KMS-11 (cell line): ENCODE measurements at regions not wholly inside any gene's neighbourhood (a gene's known extent, or its start where the extent isn't known, plus 50 kb on each side); places are given as distances from the start of the nearest gene placed in this dataset.

Experiments used
- H2AFZ ChIP-seq: fragments of 200-600 bp; sonication (generic); 2 replicates; pipeline ENCODE4 v1.6.1; 2016; ENCODE audit warnings: antibody characterized with exemption, mixed run types, low read depth
- H3K27ac ChIP-seq: fragments of 200-600 bp; sonication (generic); 2 replicates; pipeline ENCODE4 v1.6.1; 2016; ENCODE audit warnings: mild to moderate bottlenecking, mixed run types
- H3K27me3 ChIP-seq: fragments of 200-600 bp; sonication (generic); 2 replicates; pipeline ENCODE4 v1.6.1; 2017; ENCODE audit warnings: mild to moderate bottlenecking, low read depth, mixed run types, moderate library complexity; ENCODE audit not compliant: insufficient read depth
- H3K36me3 ChIP-seq: fragments of 200-600 bp; sonication (generic); 2 replicates; pipeline ENCODE4 v1.6.1; 2017; ENCODE audit warnings: mild to moderate bottlenecking, mixed run types; ENCODE audit not compliant: insufficient read depth
- H3K4me1 ChIP-seq: fragments of 200-600 bp; sonication (generic); 2 replicates; pipeline ENCODE4 v1.6.1; 2016; ENCODE audit warnings: mild to moderate bottlenecking, low read depth, mixed run types; ENCODE audit not compliant: poor library complexity, severe bottlenecking
- H3K4me2 ChIP-seq: fragments of 200-600 bp; sonication (generic); 2 replicates; pipeline ENCODE4 v1.7.0; 2016; ENCODE audit warnings: mild to moderate bottlenecking, mixed run types
- H3K4me3 ChIP-seq: fragments of 200-600 bp; sonication (generic); IDR thresholded peaks from 2 replicates; pipeline ENCODE4 v1.6.1; 2017; ENCODE audit warnings: low read depth, low read length, mixed read lengths; ENCODE audit not compliant: insufficient read depth
- H3K79me2 ChIP-seq: fragments of 200-600 bp; sonication (generic); 2 replicates; pipeline ENCODE4 v1.6.1; 2016; ENCODE audit warnings: low read depth, mixed run types; ENCODE audit not compliant: insufficient read depth
- H3K9ac ChIP-seq: fragments of 200-600 bp; sonication (generic); 2 replicates; pipeline ENCODE4 v1.6.1; 2016; ENCODE audit warnings: mild to moderate bottlenecking, mixed run types
- H4K20me1 ChIP-seq: fragments of 200-600 bp; sonication (generic); 2 replicates; pipeline ENCODE4 v1.6.1; 2016; ENCODE audit warnings: mild to moderate bottlenecking, mixed run types; ENCODE audit not compliant: insufficient read depth
- CTCF ChIP-seq: fragments of 200-600 bp; sonication (generic); conservative IDR thresholded peaks from 2 replicates; pipeline ENCODE4 v1.6.1; 2017; ENCODE audit warnings: low read depth, mild to moderate bottlenecking, antibody characterized with exemption, low read length, moderate library complexity, mixed read lengths

- no peak for TF ChIP-seq CTCF
- peaks cover 4% of the 10 kb centered on the region for H3K4me1 ChIP-seq
- H3K4me2 ChIP-seq, result no peak overlapping the region
- no peak overlapping the region for H3K4me3 ChIP-seq
- no peak overlapping the region for H2AFZ ChIP-seq
- H3K27ac ChIP-seq, result no peak overlapping the region
- no peaks in the 10 kb centered on the region for H4K20me1 ChIP-seq
- H3K36me3 ChIP-seq, result no peaks in the 10 kb centered on the region
- no peaks in the 10 kb centered on the region for H3K27me3 ChIP-seq
- no peaks in the 10 kb centered on the region for H3K79me2 ChIP-seq
- H3K9ac ChIP-seq, result no peak overlapping the region
Measured at GRCh38 chr17:70865993-70866804, 696.9 kb downstream of the KCNJ2 start.

DNA sequence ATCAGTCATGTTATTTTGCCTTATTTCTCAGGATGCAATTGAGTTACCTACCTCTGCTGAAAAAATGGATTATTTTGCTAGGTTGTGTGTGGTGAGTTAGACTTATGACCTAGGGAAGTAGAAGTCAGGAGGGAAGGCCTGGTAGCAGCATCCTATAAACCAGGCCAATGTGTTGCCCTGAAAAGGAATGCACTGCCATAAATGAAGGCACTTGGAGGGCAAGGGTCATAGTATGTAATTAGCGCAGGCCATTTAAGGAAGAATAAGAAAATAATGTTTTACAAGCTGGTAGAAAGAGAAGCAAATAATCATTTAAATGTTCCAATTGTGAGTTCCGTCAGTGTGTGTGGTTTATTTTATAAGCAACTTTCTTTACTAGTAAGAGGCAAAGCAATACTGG, 698.8 kb downstream of the KCNJ2 start:
- no peak for TF ChIP-seq CTCF
- H3K27ac ChIP-seq, result no peak overlapping the region

DNA sequence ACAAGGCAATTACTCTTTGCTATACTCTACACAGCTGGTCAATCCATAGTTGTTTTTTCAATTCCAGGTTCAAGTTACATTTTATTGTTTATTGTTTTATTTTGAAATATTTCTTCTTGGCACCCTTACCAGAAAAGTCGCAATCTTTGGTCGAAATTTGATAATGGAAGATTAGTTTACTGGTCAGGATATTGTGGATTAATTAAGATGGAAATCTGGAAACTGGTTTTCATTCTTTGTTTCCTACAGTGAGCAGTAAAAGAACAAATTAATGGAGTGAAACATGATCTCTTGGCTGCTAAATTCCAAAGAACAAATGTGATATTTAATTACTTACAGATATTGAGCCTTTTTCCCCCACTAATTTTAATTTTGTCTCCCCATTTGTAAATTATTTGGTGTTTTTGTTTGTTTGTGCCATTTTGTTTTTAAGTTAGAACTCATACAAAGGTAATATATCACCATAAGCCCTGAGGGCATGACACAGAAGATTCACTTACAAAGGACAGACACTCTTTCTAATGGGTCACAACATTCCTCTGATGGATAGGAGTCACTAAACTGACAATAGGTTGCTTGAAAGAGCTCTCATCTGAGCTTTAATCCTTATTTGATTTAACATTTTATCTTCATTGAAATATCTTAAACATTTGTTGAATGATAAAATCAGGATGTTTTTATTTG, 700.2 kb downstream of the KCNJ2 start:
- no peaks in the 10 kb centered on the region for H3K79me2 ChIP-seq
- no peaks in the 10 kb centered on the region for H3K27me3 ChIP-seq
- H3K4me2 ChIP-seq, result no peak overlapping the region
- H3K27ac ChIP-seq, result no peak overlapping the region
- H4K20me1 ChIP-seq, result no peaks in the 10 kb centered on the region
- H3K36me3 ChIP-seq, result no peaks in the 10 kb centered on the region
- H2AFZ ChIP-seq, result no peak overlapping the region
- no peak for TF ChIP-seq CTCF
- no peak overlapping the region for H3K9ac ChIP-seq
- no peak overlapping the region for H3K4me3 ChIP-seq
- H3K4me1 ChIP-seq, result peaks cover 11% of the 10 kb centered on the region

More for the DNA sequence above, 698.8 kb downstream of the KCNJ2 start:
- no peak overlapping the region for H3K9ac ChIP-seq
- no peaks in the 10 kb centered on the region for H3K36me3 ChIP-seq
- H4K20me1 ChIP-seq, result no peaks in the 10 kb centered on the region
- no peak overlapping the region for H3K4me2 ChIP-seq
- H3K4me1 ChIP-seq, result peaks cover 11% of the 10 kb centered on the region
- H3K79me2 ChIP-seq, result no peaks in the 10 kb centered on the region
- no peak overlapping the region for H2AFZ ChIP-seq
- H3K27me3 ChIP-seq, result no peaks in the 10 kb centered on the region
- H3K4me3 ChIP-seq, result no peak overlapping the region

- H3K4me2 ChIP-seq, result peak overlapping the region; percentile 23; the same call in 1 of the 2 replicates
- no peaks in the 10 kb centered on the region for H3K36me3 ChIP-seq
- no peak for TF ChIP-seq CTCF
- H2AFZ ChIP-seq, result no peak overlapping the region
- peaks cover 11% of the 10 kb centered on the region for H3K4me1 ChIP-seq
- H3K27me3 ChIP-seq, result no peaks in the 10 kb centered on the region
- no peaks in the 10 kb centered on the region for H4K20me1 ChIP-seq
- no peak overlapping the region for H3K9ac ChIP-seq
- H3K79me2 ChIP-seq, result no peaks in the 10 kb centered on the region
- H3K27ac ChIP-seq, result no peak overlapping the region
- H3K4me3 ChIP-seq, result no peak overlapping the region
Measured at GRCh38 chr17:70871180-70871818, 702.0 kb downstream of the KCNJ2 start.
